Mesothelial cell of epicardium (in vitro differentiated cells): ENCODE measurements at regions not wholly inside any gene's neighbourhood (a gene's known extent, or its start where the extent isn't known, plus 50 kb on each side); places are given as distances from the start of the nearest gene placed in this dataset.

Source experiments
- DNase-seq, 2 experiments: peaks; one replicate each; pipeline ENCODE4 v3.0.0; 2021; ENCODE audit warnings: low spot score in 2 of 2; ENCODE audit not compliant: unreplicated experiment in 2 of 2
- H3K27ac Mint-ChIP-seq: 2 replicates; pipeline ENCODE4 v1.8.0; 2021; ENCODE audit warnings: mixed read lengths
- H3K27me3 Mint-ChIP-seq: 2 replicates; pipeline ENCODE4 v1.8.0; 2021; ENCODE audit warnings: low read depth, mixed read lengths
- H3K36me3 Mint-ChIP-seq: 2 replicates; pipeline ENCODE4 v1.8.0; 2021; ENCODE audit warnings: mixed read lengths
- H3K4me1 Mint-ChIP-seq: 2 replicates; pipeline ENCODE4 v1.8.0; 2021; ENCODE audit warnings: mixed read lengths
- H3K4me3 Mint-ChIP-seq: 2 replicates; pipeline ENCODE4 v1.8.0; 2021; ENCODE audit warnings: mild to moderate bottlenecking, moderate library complexity, mixed read lengths
- H3K9me3 Mint-ChIP-seq: 2 replicates; pipeline ENCODE4 v1.8.0; 2021; ENCODE audit warnings: mixed read lengths
- CTCF ChIP-seq: fragments of 200-600 bp; sonication (generic); IDR thresholded peaks from one replicate; pipeline ENCODE4 v1.5.0; 2021; ENCODE audit warnings: antibody characterized with exemption; ENCODE audit not compliant: unreplicated experiment

DNA sequence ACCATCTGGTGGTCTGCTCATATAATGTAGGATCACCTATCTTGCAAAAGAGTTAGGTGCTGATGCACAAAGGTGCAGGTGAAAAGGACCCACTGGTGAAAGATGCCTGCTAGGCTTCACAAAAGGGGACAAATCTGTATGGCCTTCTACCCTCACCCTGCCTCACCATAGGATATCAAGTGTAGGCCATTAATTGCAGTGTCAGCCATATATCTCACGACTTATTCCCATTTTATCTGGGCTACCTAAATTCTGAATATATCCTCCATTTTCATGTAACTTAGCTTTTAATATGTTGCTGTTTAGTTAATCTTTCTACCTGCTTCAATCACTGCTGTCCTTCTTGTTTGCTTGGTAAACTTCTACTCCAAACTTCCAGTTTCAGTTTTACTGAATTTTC lies 84.2 kb upstream of the DPH5 start:
- H3K27me3 Mint-ChIP-seq: no peaks in the 10 kb centered on the region
- no peak for TF ChIP-seq CTCF
- H3K9me3 Mint-ChIP-seq: no peaks in the 10 kb centered on the region
- H3K4me3 Mint-ChIP-seq: no peak overlapping the region
- no peak for DNase-seq
- H3K27ac Mint-ChIP-seq: no peak overlapping the region
- H3K4me1 Mint-ChIP-seq: peaks cover 3% of the 10 kb centered on the region
- H3K36me3 Mint-ChIP-seq: peaks cover 2% of the 10 kb centered on the region

- no peak overlapping the region for H3K4me3 Mint-ChIP-seq
- H3K9me3 Mint-ChIP-seq: no peaks in the 10 kb centered on the region
- TF ChIP-seq CTCF: no peak
- H3K27me3 Mint-ChIP-seq: no peaks in the 10 kb centered on the region
- DNase-seq: no peak
- H3K36me3 Mint-ChIP-seq: no peaks in the 10 kb centered on the region
- peaks cover 3% of the 10 kb centered on the region for H3K4me1 Mint-ChIP-seq
- H3K27ac Mint-ChIP-seq: no peak overlapping the region
These were observed 82.5 kb upstream of the DPH5 start for GRCh38 chr1:101108111-101108500.

- TF ChIP-seq CTCF: no peak
- Mint-ChIP-seq H3K4me1 (peaks cover 3% of the 10 kb centered on the region), H3K9me3 (no peaks in the 10 kb centered on the region), H3K27me3 (no peaks in the 10 kb centered on the region), H3K27ac (no peak overlapping the region), H3K36me3 (no peaks in the 10 kb centered on the region), H3K4me3 (no peak overlapping the region)
- no peak for DNase-seq
These were observed 82.0 kb upstream of the DPH5 start for GRCh38 chr1:101107496-101108110.

- H3K4me1 Mint-ChIP-seq: peaks cover 7% of the 10 kb centered on the region
- H3K9me3 Mint-ChIP-seq: no peaks in the 10 kb centered on the region
- TF ChIP-seq CTCF: no peak
- no peak for DNase-seq
- H3K27me3 Mint-ChIP-seq: no peaks in the 10 kb centered on the region
- no peak overlapping the region for H3K4me3 Mint-ChIP-seq
- no peak overlapping the region for H3K27ac Mint-ChIP-seq
- no peaks in the 10 kb centered on the region for H3K36me3 Mint-ChIP-seq
These were observed 80.3 kb upstream of the DPH5 start for GRCh38 chr1:101105877-101106276.

- Mint-ChIP-seq H3K4me3 (no peak overlapping the region), H3K27ac (no peak overlapping the region), H3K4me1 (peaks cover 11% of the 10 kb centered on the region), H3K9me3 (peaks cover 5% of the 10 kb centered on the region), H3K36me3 (peaks cover 1% of the 10 kb centered on the region), H3K27me3 (no peaks in the 10 kb centered on the region)
- no peak for TF ChIP-seq CTCF
- DNase-seq: no peak
These were observed 77.0 kb upstream of the DPH5 start for GRCh38 chr1:101102426-101103156.
